Neural progenitor cell (in vitro differentiated cells): ENCODE measurements at regions not wholly inside any gene's neighbourhood (a gene's known extent, or its start where the extent isn't known, plus 50 kb on each side); places are given as distances from the start of the nearest gene placed in this dataset.

Experiments
- EZH2 ChIP-seq: fragments of 200-600 bp; sonication (generic); IDR thresholded peaks from 2 replicates; pipeline ENCODE4 v1.6.1; 2017; ENCODE audit warnings: antibody characterized with exemption, mild to moderate bottlenecking, moderate library complexity
- EZH2phosphoT487 ChIP-seq: fragments of 200-600 bp; sonication (generic); IDR thresholded peaks from 2 replicates; pipeline ENCODE4 v1.6.1; 2017; ENCODE audit warnings: antibody characterized with exemption
- TF ChIP-seq, protein P1 (sequence below): fragments of 200-600 bp; sonication (generic); IDR thresholded peaks from 2 replicates; pipeline ENCODE4 v1.5.1; 2017; ENCODE audit warnings: antibody characterized with exemption, mild to moderate bottlenecking

DNA sequence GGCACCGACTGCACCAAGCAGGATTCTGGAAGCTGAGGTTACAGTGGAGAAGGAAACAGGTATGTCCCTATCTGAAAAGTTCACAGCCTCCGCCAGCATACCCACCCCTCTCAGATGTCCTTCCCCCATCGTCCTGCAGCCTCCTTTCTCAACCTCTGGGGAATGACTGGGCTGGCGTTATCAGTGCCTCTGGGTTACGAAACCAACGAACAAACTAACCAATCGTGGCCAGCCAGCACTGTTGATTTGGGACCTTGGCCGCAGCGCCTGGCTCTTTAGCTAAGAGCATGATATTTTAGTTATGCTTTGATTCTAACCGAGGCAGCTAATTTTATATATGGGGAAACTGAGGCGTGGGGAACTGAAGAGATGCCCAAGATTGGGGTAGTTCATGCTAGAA, 233.0 kb downstream of the TFCP2L1 start:
- TF ChIP-seq, protein P1, sequence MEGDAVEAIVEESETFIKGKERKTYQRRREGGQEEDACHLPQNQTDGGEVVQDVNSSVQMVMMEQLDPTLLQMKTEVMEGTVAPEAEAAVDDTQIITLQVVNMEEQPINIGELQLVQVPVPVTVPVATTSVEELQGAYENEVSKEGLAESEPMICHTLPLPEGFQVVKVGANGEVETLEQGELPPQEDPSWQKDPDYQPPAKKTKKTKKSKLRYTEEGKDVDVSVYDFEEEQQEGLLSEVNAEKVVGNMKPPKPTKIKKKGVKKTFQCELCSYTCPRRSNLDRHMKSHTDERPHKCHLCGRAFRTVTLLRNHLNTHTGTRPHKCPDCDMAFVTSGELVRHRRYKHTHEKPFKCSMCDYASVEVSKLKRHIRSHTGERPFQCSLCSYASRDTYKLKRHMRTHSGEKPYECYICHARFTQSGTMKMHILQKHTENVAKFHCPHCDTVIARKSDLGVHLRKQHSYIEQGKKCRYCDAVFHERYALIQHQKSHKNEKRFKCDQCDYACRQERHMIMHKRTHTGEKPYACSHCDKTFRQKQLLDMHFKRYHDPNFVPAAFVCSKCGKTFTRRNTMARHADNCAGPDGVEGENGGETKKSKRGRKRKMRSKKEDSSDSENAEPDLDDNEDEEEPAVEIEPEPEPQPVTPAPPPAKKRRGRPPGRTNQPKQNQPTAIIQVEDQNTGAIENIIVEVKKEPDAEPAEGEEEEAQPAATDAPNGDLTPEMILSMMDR = no peak
- TF ChIP-seq EZH2phosphoT487 = no peak
- TF ChIP-seq EZH2 = no peak
